ENCODE measurements at regions not wholly inside any gene's neighbourhood (a gene's known extent, or its start where the extent isn't known, plus 50 kb on each side); places are given as distances from the start of the nearest gene placed in this dataset.

GRCh38 chr2:72051204-72051603, 96.5 kb downstream of the CYP26B1 start:
- no peak for TF ChIP-seq CTCF (IDR thresholded peaks at IDR 0.05)
- no peak for TF ChIP-seq REST (IDR thresholded peaks at IDR 0.05; ENCODE audit: insufficient read depth in 1 of 2, low read depth in 2 of 2, low read length in 1 of 2)
- no peak for TF ChIP-seq POLR2AphosphoS5 (IDR thresholded peaks at IDR 0.05; ENCODE audit: low read depth, low read length)
